ENCODE measurements at regions not wholly inside any gene's neighbourhood (a gene's known extent, or its start where the extent isn't known, plus 50 kb on each side); places are given as distances from the start of the nearest gene placed in this dataset.

GRCh38 chr6:115770851-115771250 lies 289.8 kb downstream of the FRK start:
- CTCF ChIA-PET: no interaction called here
- no peaks in the 10 kb centered on the region for H3K79me2 ChIP-seq (ENCODE audit: control insufficient read depth, insufficient read depth, low read length)
- ATAC-seq: no peak
- H3K4me3 ChIP-seq: no peak overlapping the region
- no peaks in the 10 kb centered on the region for H3K36me3 ChIP-seq (ENCODE audit: control insufficient read depth in 2 of 2, insufficient read depth in 2 of 2, low read length in 1 of 2)
- intact Hi-C loops (cut with micrococcal nuclease; ENCODE audit: unreplicated experiment): no loop called here
- in situ Hi-C loops (cut with MboI): no loop called here
- 17% methylated on average over 7 of the region's 7 CpGs for WGBS (ENCODE audit: insufficient coverage, insufficient replicate concordance, low lambda C conversion rate, missing lambda C conversion rate)
- H2AFZ ChIP-seq (ENCODE audit: control insufficient read depth, low read depth, low read length): no peak overlapping the region
- no peak for FAIRE-seq
- BruUV-seq (replicated peaks): no TSS peak
- SMC1A ChIA-PET (ENCODE audit: uncharacterized antibody, unreplicated experiment): no interaction called here
- POLR2A ChIA-PET: no interaction called here
- H3K27me3 ChIP-seq (replicated peaks in 1 of 2; ENCODE audit: control insufficient read depth in 2 of 2, insufficient read depth in 2 of 2, low read length in 1 of 2): no peaks in the 10 kb centered on the region
- DNase-seq (ENCODE audit: low read depth, low spot score): no peak
- H3K9me3 ChIP-seq (replicated peaks; ENCODE audit: control insufficient read depth, insufficient read depth, low read length): no peaks in the 10 kb centered on the region
- no peak overlapping the region for H3K9ac ChIP-seq (ENCODE audit: control insufficient read depth, insufficient read depth, low read length)
- no peak overlapping the region for H3K27ac ChIP-seq (ENCODE audit: control insufficient read depth, insufficient read depth)
- no peaks in the 10 kb centered on the region for H4K20me1 ChIP-seq (ENCODE audit: control insufficient read depth, insufficient read depth)
- RAD21 ChIA-PET (ENCODE audit: unreplicated experiment): no interaction called here
- H3K4me2 ChIP-seq (ENCODE audit: control insufficient read depth, insufficient read depth): no peak overlapping the region
- H3K4me1 ChIP-seq (ENCODE audit: control insufficient read depth, insufficient read depth, low read length): no peaks in the 10 kb centered on the region
- no peak for TF ChIP-seq NFYA (IDR thresholded peaks at IDR 0.05; ENCODE audit: borderline replicate concordance, low read depth, low read length)
- TF ChIP-seq CUX1 (IDR thresholded peaks at IDR 0.05; ENCODE audit: insufficient replicate concordance, low read depth, low read length): no peak
- TF ChIP-seq SREBF2 (IDR thresholded peaks at IDR 0.05; ENCODE audit: low read length): no peak
- TF ChIP-seq CTCF (IDR thresholded peaks at IDR 0.05 in 2 of 3, conservative IDR thresholded peaks at IDR 0.05 in 1 of 3; ENCODE audit: control insufficient read depth in 2 of 3, extremely low read depth in 1 of 3, insufficient read depth in 1 of 3, low read depth in 3 of 3, low read length in 3 of 3): no peak
- no peak for TF ChIP-seq POLR2A (IDR thresholded peaks at IDR 0.05; ENCODE audit: low read depth, low read length)
- no peak for TF ChIP-seq CHD2 (IDR thresholded peaks at IDR 0.05; ENCODE audit: borderline replicate concordance, low read depth, low read length)
- TF ChIP-seq SUZ12 (IDR thresholded peaks at IDR 0.05; ENCODE audit: unreplicated experiment): no peak
- no peak for TF ChIP-seq SKIL (IDR thresholded peaks at IDR 0.05; ENCODE audit: low read depth, poor library complexity, severe bottlenecking)
- TF ChIP-seq RCOR1 (conservative IDR thresholded peaks at IDR 0.05; ENCODE audit: low read depth, low read length): no peak
- no peak for TF ChIP-seq BRCA1 (IDR thresholded peaks at IDR 0.05; ENCODE audit: low read depth, low read length)
- TF ChIP-seq ASH2L (IDR thresholded peaks at IDR 0.05; ENCODE audit: borderline replicate concordance, low read depth): no peak
- no peak for TF ChIP-seq ZSCAN29 (IDR thresholded peaks at IDR 0.05)
- no peak for TF ChIP-seq CHD1 (IDR thresholded peaks at IDR 0.05; ENCODE audit: low read depth, low read length)
- TF ChIP-seq MTA2 (IDR thresholded peaks at IDR 0.05; ENCODE audit: low read depth): no peak
- no peak for TF ChIP-seq ZBTB33 (IDR thresholded peaks at IDR 0.05)
- no peak for TF ChIP-seq YBX1 (IDR thresholded peaks at IDR 0.05)
